K562 (cell line): ENCODE measurements at regions not wholly inside any gene's neighbourhood (a gene's known extent, or its start where the extent isn't known, plus 50 kb on each side); places are given as distances from the start of the nearest gene placed in this dataset.

ENCODE experiments used
- ATAC-seq: fragments of 200-7000 bp; cut with Tn5 transposase; 3 replicates; pipeline ENCODE4 v1.9.1; 2020; ENCODE audit warnings: moderate library complexity
- BruUV-seq: library from RNA; stranded (reverse); fragments of 400-500 nt; replicated peaks from 2 replicates; lab custom pipeline; 2021; lab: Mats Ljungman, UMichigan
- CTCF ChIA-PET: fragments of 300-600 bp; formaldehyde crosslinking; extraction: SDS; loops from one replicate; lab custom pipeline; 2021; ENCODE audit warnings: low intra/inter-chr PET ratio; lab: Yijun Ruan, JAX
- POLR2A ChIA-PET: fragments of 300-600, 350-650 bp; sonication (Branson Sonifier 250); formaldehyde crosslinking; extraction: SDS; loops from one replicate; lab custom pipeline; 2021; ENCODE audit warnings: antibody characterized with exemption, inconsistent platforms; lab: Yijun Ruan, JAX
- DNase-seq, 4 experiments: peaks; one replicate each; pipeline versions ENCODE4 v3.0.0 to v3.0.0-alpha.2; 2011 to 2018; ENCODE audit warnings: low spot score in 3 of 4, mixed read lengths in 3 of 4; ENCODE audit errors: extremely low read depth in 1 of 4
- FAIRE-seq: peaks from 2 replicates; lab custom pipeline; 2011; peaks lifted over from hg19 to GRCh38; lab: Jason Lieb, UNC
- H2AFZ ChIP-seq: 2 replicates; pipeline ENCODE4 v1.6.0; 2011; ENCODE audit warnings: low read depth, low read length, control low read depth, inconsistent platforms
- H3K27ac ChIP-seq: fragments of 200-600 bp; 3 replicates; pipeline ENCODE4 v1.8.0; 2011; ENCODE audit warnings: low read depth, mild to moderate bottlenecking, control low read depth, inconsistent platforms, low read length, moderate library complexity, mixed read lengths; ENCODE audit errors: extremely low read depth
- H3K27me3 ChIP-seq, 2 experiments: fragments of 300-600 bp in 1 of 2; 2 replicates in 1 of 2; 3 replicates in 1 of 2; pipeline versions ENCODE4 v1.6.0 to v1.8.0; 2011; ENCODE audit warnings: inconsistent platforms in 2 of 2, low read length in 2 of 2, mild to moderate bottlenecking in 1 of 2, mixed read lengths in 1 of 2, moderate library complexity in 1 of 2; ENCODE audit not compliant: control insufficient read depth in 2 of 2, insufficient read depth in 2 of 2
- H3K36me3 ChIP-seq: fragments of 300-600 bp; 3 replicates; pipeline ENCODE4 v1.8.0; 2011; ENCODE audit warnings: mild to moderate bottlenecking, low read length, inconsistent platforms; ENCODE audit not compliant: control insufficient read depth, insufficient read depth
- H3K4me1 ChIP-seq, 2 experiments: fragments of 200-600 bp in 1 of 2; replicated peaks in 1 of 2; 2 replicates in 1 of 2; 3 replicates in 1 of 2; pipeline versions ENCODE4 v1.5.1 to v1.8.0; 2011; ENCODE audit warnings: inconsistent platforms in 2 of 2, low read length in 2 of 2, mild to moderate bottlenecking in 1 of 2, mixed read lengths in 1 of 2, moderate library complexity in 1 of 2; ENCODE audit not compliant: control insufficient read depth in 2 of 2, insufficient read depth in 2 of 2
- H3K4me2 ChIP-seq: 2 replicates; pipeline ENCODE4 v1.6.1; 2011; ENCODE audit warnings: low read length, control low read depth, inconsistent platforms, mixed read lengths; ENCODE audit not compliant: insufficient read depth
- H3K4me3 ChIP-seq: fragments of 200-600 bp; sonication (generic), shearing (Covaris generic); 2 replicates; pipeline ENCODE4 v1.5.1; 2016; ENCODE audit warnings: control low read depth, inconsistent platforms
- H3K79me2 ChIP-seq: fragments of 200-600 bp; 3 replicates; pipeline ENCODE4 v1.8.0; 2011; ENCODE audit warnings: low read length, inconsistent platforms; ENCODE audit not compliant: control insufficient read depth, insufficient read depth
- H3K9ac ChIP-seq, 2 experiments: 2 replicates each; pipeline versions ENCODE4 v1.6.0 to v1.6.1; 2011; ENCODE audit warnings: low read depth in 2 of 2, low read length in 2 of 2, control low read depth in 1 of 2, inconsistent platforms in 1 of 2, mild to moderate bottlenecking in 1 of 2, mixed read lengths in 1 of 2; ENCODE audit not compliant: insufficient read depth in 1 of 2
- H3K9me1 ChIP-seq: one replicate; pipeline ENCODE4 v1.6.0; 2011; ENCODE audit warnings: inconsistent platforms, mild to moderate bottlenecking, low read length, moderate library complexity; ENCODE audit not compliant: control insufficient read depth, insufficient read depth
- H3K9me3 ChIP-seq: replicated peaks from 2 replicates; pipeline ENCODE4 v1.5.1; 2011; ENCODE audit warnings: low read depth, low read length, inconsistent platforms; ENCODE audit not compliant: control insufficient read depth, insufficient read depth
- H4K20me1 ChIP-seq: replicated peaks from 2 replicates; pipeline ENCODE4 v1.6.1; 2011; ENCODE audit warnings: low read length, inconsistent platforms, mixed read lengths; ENCODE audit not compliant: control insufficient read depth, insufficient read depth
- BRD4 ChIP-seq: fragments of 200-600 bp; sonication (generic); IDR thresholded peaks from 2 replicates; pipeline ENCODE4 v1.6.1; 2017; ENCODE audit warnings: inconsistent platforms
- COPS2 ChIP-seq: fragments of 450-650 bp; conservative IDR thresholded peaks from 2 replicates; pipeline ENCODE4 v1.6.1; 2016; ENCODE audit warnings: mild to moderate bottlenecking, moderate library complexity
- DIDO1 ChIP-seq: fragments of 450-650 bp; IDR thresholded peaks from 2 replicates; pipeline ENCODE4 v1.6.1; 2016; ENCODE audit warnings: low read depth, missing biosample characterization, missing genetic modification characterization
- ELF1 ChIP-seq: fragments of 200-800 bp; sonication (Bioruptor generic); IDR thresholded peaks from 2 replicates; pipeline ENCODE4 v1.6.1; 2016; ENCODE audit warnings: missing genetic modification characterization, missing compliant biosample characterization
- SAFB ChIP-seq: fragments of 200-400 bp; formaldehyde crosslinking; IDR thresholded peaks from 2 replicates; pipeline ENCODE4 v1.6.1; 2017; ENCODE audit warnings: low read depth, low read length, borderline replicate concordance
- SMAD4 ChIP-seq: fragments of 250-450 bp; sonication (Bioruptor Pico); conservative IDR thresholded peaks from 2 replicates; pipeline ENCODE4 v1.8.0; 2021; ENCODE audit warnings: inconsistent platforms, mild to moderate bottlenecking, moderate library complexity
- TAF1 ChIP-seq: IDR thresholded peaks from 2 replicates; pipeline ENCODE4 v1.6.1; 2011; ENCODE audit warnings: mild to moderate bottlenecking, low read length, moderate library complexity; ENCODE audit not compliant: insufficient read depth, control insufficient read depth, severe bottlenecking; ENCODE audit errors: extremely low read depth
- TBP ChIP-seq: optimal IDR thresholded peaks from 2 replicates; pipeline ENCODE3; 2011; ENCODE audit warnings: low read depth, low read length, improper control_type of control experiment
- USF2 ChIP-seq: sonication (generic); formaldehyde crosslinking; IDR thresholded peaks from 2 replicates; pipeline ENCODE4 v1.5.0; 2020; ENCODE audit warnings: missing genetic modification reagents
- ZNF175 ChIP-seq: fragments of 200-800 bp; sonication (Bioruptor generic); IDR thresholded peaks from 2 replicates; pipeline ENCODE4 v1.6.1; 2016; ENCODE audit warnings: low read depth, mild to moderate bottlenecking, missing genetic modification characterization, missing compliant biosample characterization
- ZNF431 ChIP-seq: sonication (generic); formaldehyde crosslinking; IDR thresholded peaks from 2 replicates; pipeline ENCODE4 v1.8.0; 2022; ENCODE audit warnings: mild to moderate bottlenecking, missing genetic modification reagents
- ZNF561 ChIP-seq: fragments of 450-650 bp; formaldehyde crosslinking; conservative IDR thresholded peaks from 2 replicates; pipeline ENCODE4 v1.4.0; 2020; ENCODE audit warnings: mild to moderate bottlenecking, moderate library complexity
- WGBS: fragments of 100-300 bp; shearing (Covaris generic); methylation state at CpG from one replicate; pipeline ENCODE4 v1.1.6; 2016; ENCODE audit warnings: low coverage, mixed read lengths; ENCODE audit not compliant: insufficient coverage; ENCODE audit errors: missing lambda C conversion rate; 5-methylcytosine and 5-hydroxymethylcytosine counted together
- in situ Hi-C: fragments of 300-500 bp; cut with MboI; formaldehyde crosslinking; loops from 4 replicates; pipeline ENCODE4 v1.15.0; 2018; ENCODE audit warnings: inconsistent platforms, mixed read lengths
- intact Hi-C: fragments of 100-400 bp; cut with micrococcal nuclease; formaldehyde crosslinking; loops from 2 replicates; pipeline ENCODE4 v1.14.2; 2022

- 2% methylated on average over 13 of the region's 13 CpGs for WGBS
- no peak for DNase-seq
- H3K36me3 ChIP-seq: no peaks in the 10 kb centered on the region
- no peaks in the 10 kb centered on the region for H4K20me1 ChIP-seq
- H3K4me2 ChIP-seq: no peak overlapping the region
- H3K27me3 ChIP-seq: no peaks in the 10 kb centered on the region
- intact Hi-C loops (no loop called here), in situ Hi-C loops (no loop called here)
- BruUV-seq: no TSS peak
- no peak for FAIRE-seq
- no peak overlapping the region for H2AFZ ChIP-seq
- no peak overlapping the region for H3K9ac ChIP-seq
- no peak overlapping the region for H3K4me3 ChIP-seq
- H3K4me1 ChIP-seq: no peaks in the 10 kb centered on the region
- TF ChIP-seq USF2: no peak
- TF ChIP-seq COPS2: no peak
- TF ChIP-seq ELF1 (tag): no peak
- no peak for TF ChIP-seq DIDO1 (tag)
- TF ChIP-seq ZNF175 (CRISPR knock-in tag): no peak
- no peak for TF ChIP-seq SAFB
- no peak for TF ChIP-seq BRD4
- no peak for TF ChIP-seq TAF1
- TF ChIP-seq SMAD4 (CRISPR knock-in tag): no peak
- no peak for TF ChIP-seq TBP
- TF ChIP-seq ZNF561 (CRISPR knock-in tag): no peak
- TF ChIP-seq ZNF431 (CRISPR knock-in tag): no peak
- no peaks in the 10 kb centered on the region for H3K9me1 ChIP-seq
- no peaks in the 10 kb centered on the region for H3K9me3 ChIP-seq
- H3K27ac ChIP-seq: no peak overlapping the region
- ATAC-seq: no peak
- no peaks in the 10 kb centered on the region for H3K79me2 ChIP-seq
- ChIA-PET CTCF (no interaction called here), POLR2A (no interaction called here)
Observed at GRCh38 chr5:167064198-167064776, 1227.2 kb upstream of the WWC1 start.
